Right hindlimb (tissue), 1 donor: ENCODE measurements at regions not wholly inside any gene's neighbourhood (a gene's known extent, or its start where the extent isn't known, plus 50 kb on each side); places are given as distances from the start of the nearest gene placed in this dataset.
"Not testable (repeated sequence)": the region's sequence is repeated elsewhere in the genome, so short reads cannot be mapped to it uniquely, and the experiment has no call there.

Experiments
- DNase-seq: peaks from one replicate; pipeline ENCODE4 v3.0.0-alpha.2; 2018

GRCh38 chr2:63740943-63741342 is 100.8 kb upstream of the UGP2 start:
- no peak for DNase-seq

- DNase-seq, result no peak
Measured at GRCh38 chr2:63741884-63742579, 99.7 kb upstream of the UGP2 start.

- no peak for DNase-seq
Measured at GRCh38 chr2:63742580-63742976, 99.1 kb upstream of the UGP2 start.

GRCh38 chr2:63743170-63743981 is 98.3 kb upstream of the UGP2 start:
- no peak for DNase-seq

- DNase-seq, result no peak
Measured at GRCh38 chr2:63743982-63744966, 97.4 kb upstream of the UGP2 start.

- DNase-seq, result not testable (repeated sequence)
Measured at GRCh38 chr2:63746548-63746947, 95.1 kb upstream of the UGP2 start.

GRCh38 chr2:63751901-63752300 is 89.8 kb upstream of the UGP2 start:
- no peak for DNase-seq

- DNase-seq, result no peak
Measured at GRCh38 chr2:63755216-63755615, 86.5 kb upstream of the UGP2 start.

- no peak for DNase-seq
Measured at GRCh38 chr2:63755965-63756364, 85.7 kb upstream of the UGP2 start.

GRCh38 chr2:63763391-63763941 is 78.2 kb upstream of the UGP2 start:
- no peak for DNase-seq

- DNase-seq, result no peak
Measured at GRCh38 chr2:63764630-63765029, 77.1 kb upstream of the UGP2 start.

- no peak for DNase-seq
Measured at GRCh38 chr2:63765117-63765516, 76.6 kb upstream of the UGP2 start.

- no peak for DNase-seq
Measured at GRCh38 chr2:63767307-63767706, 74.4 kb upstream of the UGP2 start.

- no peak for DNase-seq
Measured at GRCh38 chr2:63768051-63768450, 73.6 kb upstream of the UGP2 start.

- DNase-seq, result no peak
Measured at GRCh38 chr2:63769915-63770314, 71.8 kb upstream of the UGP2 start.

- DNase-seq, result no peak
Measured at GRCh38 chr2:63772061-63772460, 69.6 kb upstream of the UGP2 start.

GRCh38 chr2:63775191-63775590 is 66.5 kb upstream of the UGP2 start:
- DNase-seq, result no peak

GRCh38 chr2:63776382-63776781 is 65.3 kb upstream of the UGP2 start:
- DNase-seq, result no peak

- DNase-seq, result no peak
Measured at GRCh38 chr2:63777816-63778215, 63.9 kb upstream of the UGP2 start.

- no peak for DNase-seq
Measured at GRCh38 chr2:63778391-63778790, 63.3 kb upstream of the UGP2 start.

- DNase-seq, result no peak
Measured at GRCh38 chr2:63780518-63781155, 61.1 kb upstream of the UGP2 start.

- DNase-seq, result no peak
Measured at GRCh38 chr2:63784461-63784860, 57.2 kb upstream of the UGP2 start.
